ENCODE measurements at regions not wholly inside any gene's neighbourhood (a gene's known extent, or its start where the extent isn't known, plus 50 kb on each side); places are given as distances from the start of the nearest gene placed in this dataset.

- TF ChIP-seq, protein P1, sequence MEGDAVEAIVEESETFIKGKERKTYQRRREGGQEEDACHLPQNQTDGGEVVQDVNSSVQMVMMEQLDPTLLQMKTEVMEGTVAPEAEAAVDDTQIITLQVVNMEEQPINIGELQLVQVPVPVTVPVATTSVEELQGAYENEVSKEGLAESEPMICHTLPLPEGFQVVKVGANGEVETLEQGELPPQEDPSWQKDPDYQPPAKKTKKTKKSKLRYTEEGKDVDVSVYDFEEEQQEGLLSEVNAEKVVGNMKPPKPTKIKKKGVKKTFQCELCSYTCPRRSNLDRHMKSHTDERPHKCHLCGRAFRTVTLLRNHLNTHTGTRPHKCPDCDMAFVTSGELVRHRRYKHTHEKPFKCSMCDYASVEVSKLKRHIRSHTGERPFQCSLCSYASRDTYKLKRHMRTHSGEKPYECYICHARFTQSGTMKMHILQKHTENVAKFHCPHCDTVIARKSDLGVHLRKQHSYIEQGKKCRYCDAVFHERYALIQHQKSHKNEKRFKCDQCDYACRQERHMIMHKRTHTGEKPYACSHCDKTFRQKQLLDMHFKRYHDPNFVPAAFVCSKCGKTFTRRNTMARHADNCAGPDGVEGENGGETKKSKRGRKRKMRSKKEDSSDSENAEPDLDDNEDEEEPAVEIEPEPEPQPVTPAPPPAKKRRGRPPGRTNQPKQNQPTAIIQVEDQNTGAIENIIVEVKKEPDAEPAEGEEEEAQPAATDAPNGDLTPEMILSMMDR (IDR thresholded peaks at IDR 0.05 in 4 of 5, conservative IDR thresholded peaks at IDR 0.05 in 1 of 5): no peak
- TF ChIP-seq POLR2A (IDR thresholded peaks at IDR 0.05): no peak
Observed at GRCh38 chr12:14272956-14273912, 92.2 kb upstream of the ATF7IP start.
